GM18526 (cell line): ENCODE measurements at regions not wholly inside any gene's neighbourhood (a gene's known extent, or its start where the extent isn't known, plus 50 kb on each side); places are given as distances from the start of the nearest gene placed in this dataset.

ENCODE experiments used
- POLR2A ChIP-seq: IDR thresholded peaks from 3 replicates; pipeline ENCODE4 v1.6.1; 2011; ENCODE audit not compliant: insufficient read length; ENCODE audit errors: extremely low read depth

- no peak for TF ChIP-seq POLR2A
Measured at GRCh38 chr1:224519874-224520273, 85.3 kb upstream of the WDR26 start.

- TF ChIP-seq POLR2A, result no peak
Measured at GRCh38 chr1:224520808-224521207, 86.2 kb upstream of the WDR26 start.

- no peak for TF ChIP-seq POLR2A
Measured at GRCh38 chr1:224521904-224522734, 87.5 kb upstream of the WDR26 start.

- no peak for TF ChIP-seq POLR2A
Measured at GRCh38 chr1:224523676-224524075, 89.1 kb upstream of the WDR26 start.

- TF ChIP-seq POLR2A, result no peak
Measured at GRCh38 chr1:224524679-224525078, 90.1 kb upstream of the WDR26 start.

- no peak for TF ChIP-seq POLR2A
Measured at GRCh38 chr1:224525411-224526040, 90.6 kb upstream of the CNIH3 start.

GRCh38 chr1:224526771-224527170 is 89.3 kb upstream of the CNIH3 start:
- TF ChIP-seq POLR2A, result no peak

- TF ChIP-seq POLR2A, result no peak
Measured at GRCh38 chr1:224528900-224529299, 87.2 kb upstream of the CNIH3 start.

GRCh38 chr1:224529844-224530243 is 86.3 kb upstream of the CNIH3 start:
- no peak for TF ChIP-seq POLR2A

- no peak for TF ChIP-seq POLR2A
Measured at GRCh38 chr1:224533517-224533916, 82.6 kb upstream of the CNIH3 start.

- no peak for TF ChIP-seq POLR2A
Measured at GRCh38 chr1:224534731-224535130, 81.4 kb upstream of the CNIH3 start.

GRCh38 chr1:224535641-224536040 is 80.5 kb upstream of the CNIH3 start:
- TF ChIP-seq POLR2A, result no peak

- TF ChIP-seq POLR2A, result no peak
Measured at GRCh38 chr1:224539971-224540370, 76.1 kb upstream of the CNIH3 start.

- no peak for TF ChIP-seq POLR2A
Measured at GRCh38 chr1:224540535-224540934, 75.6 kb upstream of the CNIH3 start.

- TF ChIP-seq POLR2A, result no peak
Measured at GRCh38 chr1:224541072-224541790, 74.9 kb upstream of the CNIH3 start.

GRCh38 chr1:224541901-224542630 is 74.1 kb upstream of the CNIH3 start:
- no peak for TF ChIP-seq POLR2A
